ENCODE measurements at regions not wholly inside any gene's neighbourhood (a gene's known extent, or its start where the extent isn't known, plus 50 kb on each side); places are given as distances from the start of the nearest gene placed in this dataset.
A peak's percentile ranks its signal among the peaks of the same experiment; 100 is the strongest.
"Not testable (repeated sequence)": the region's sequence is repeated elsewhere in the genome, so short reads cannot be mapped to it uniquely, and the experiment has no call there.

DNA sequence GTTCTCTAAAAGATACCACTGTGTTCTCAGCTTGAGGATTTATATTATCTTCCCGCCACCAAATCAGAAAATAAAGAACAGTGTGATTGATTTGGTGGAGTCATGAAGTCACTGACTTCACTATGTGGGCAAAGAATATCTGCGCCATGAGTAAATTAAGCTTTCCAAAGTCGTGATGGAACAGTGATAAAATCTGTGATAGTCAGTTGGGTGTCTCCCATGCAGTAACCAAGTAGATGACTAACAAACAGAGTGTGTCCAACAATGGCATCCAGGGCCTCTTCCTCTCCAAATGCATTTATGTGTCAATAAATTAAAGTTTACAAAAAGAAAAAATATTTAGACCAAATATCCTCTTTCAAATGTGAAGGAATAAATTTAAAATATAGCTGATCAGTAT, 87.0 kb upstream of the DST start:
- no peak overlapping the region for H3K4me3 ChIP-seq (ENCODE audit: low read depth, low read length)
- DNase-seq (ENCODE audit: low read depth), result no peak
- TF ChIP-seq, protein P1, sequence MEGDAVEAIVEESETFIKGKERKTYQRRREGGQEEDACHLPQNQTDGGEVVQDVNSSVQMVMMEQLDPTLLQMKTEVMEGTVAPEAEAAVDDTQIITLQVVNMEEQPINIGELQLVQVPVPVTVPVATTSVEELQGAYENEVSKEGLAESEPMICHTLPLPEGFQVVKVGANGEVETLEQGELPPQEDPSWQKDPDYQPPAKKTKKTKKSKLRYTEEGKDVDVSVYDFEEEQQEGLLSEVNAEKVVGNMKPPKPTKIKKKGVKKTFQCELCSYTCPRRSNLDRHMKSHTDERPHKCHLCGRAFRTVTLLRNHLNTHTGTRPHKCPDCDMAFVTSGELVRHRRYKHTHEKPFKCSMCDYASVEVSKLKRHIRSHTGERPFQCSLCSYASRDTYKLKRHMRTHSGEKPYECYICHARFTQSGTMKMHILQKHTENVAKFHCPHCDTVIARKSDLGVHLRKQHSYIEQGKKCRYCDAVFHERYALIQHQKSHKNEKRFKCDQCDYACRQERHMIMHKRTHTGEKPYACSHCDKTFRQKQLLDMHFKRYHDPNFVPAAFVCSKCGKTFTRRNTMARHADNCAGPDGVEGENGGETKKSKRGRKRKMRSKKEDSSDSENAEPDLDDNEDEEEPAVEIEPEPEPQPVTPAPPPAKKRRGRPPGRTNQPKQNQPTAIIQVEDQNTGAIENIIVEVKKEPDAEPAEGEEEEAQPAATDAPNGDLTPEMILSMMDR (IDR thresholded peaks at IDR 0.05; ENCODE audit: insufficient read depth, low read depth, low read length), result no peak

DNA sequence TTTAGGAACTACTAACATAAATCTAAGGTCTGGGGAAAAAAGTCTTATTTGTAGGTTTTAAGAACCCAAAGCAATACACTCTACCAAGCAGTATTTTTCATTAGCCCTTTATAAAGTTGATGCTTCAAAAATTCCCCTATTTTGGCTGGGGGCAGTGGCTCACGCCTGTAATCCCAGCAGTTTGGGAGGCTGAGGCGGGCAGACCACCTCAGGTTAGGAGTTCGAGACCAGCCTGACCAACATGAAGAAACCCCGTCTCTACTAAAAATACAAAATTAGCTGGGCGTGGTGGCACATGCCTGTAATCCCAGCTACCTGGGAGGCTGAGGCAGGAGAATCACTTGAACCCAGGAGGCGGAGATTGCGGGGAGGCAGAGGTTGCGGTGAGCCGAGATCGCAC, 86.5 kb upstream of the DST start:
- not testable (repeated sequence) for H3K4me3 ChIP-seq (ENCODE audit: low read depth, low read length); DNase-seq (ENCODE audit: low read depth)

DNA sequence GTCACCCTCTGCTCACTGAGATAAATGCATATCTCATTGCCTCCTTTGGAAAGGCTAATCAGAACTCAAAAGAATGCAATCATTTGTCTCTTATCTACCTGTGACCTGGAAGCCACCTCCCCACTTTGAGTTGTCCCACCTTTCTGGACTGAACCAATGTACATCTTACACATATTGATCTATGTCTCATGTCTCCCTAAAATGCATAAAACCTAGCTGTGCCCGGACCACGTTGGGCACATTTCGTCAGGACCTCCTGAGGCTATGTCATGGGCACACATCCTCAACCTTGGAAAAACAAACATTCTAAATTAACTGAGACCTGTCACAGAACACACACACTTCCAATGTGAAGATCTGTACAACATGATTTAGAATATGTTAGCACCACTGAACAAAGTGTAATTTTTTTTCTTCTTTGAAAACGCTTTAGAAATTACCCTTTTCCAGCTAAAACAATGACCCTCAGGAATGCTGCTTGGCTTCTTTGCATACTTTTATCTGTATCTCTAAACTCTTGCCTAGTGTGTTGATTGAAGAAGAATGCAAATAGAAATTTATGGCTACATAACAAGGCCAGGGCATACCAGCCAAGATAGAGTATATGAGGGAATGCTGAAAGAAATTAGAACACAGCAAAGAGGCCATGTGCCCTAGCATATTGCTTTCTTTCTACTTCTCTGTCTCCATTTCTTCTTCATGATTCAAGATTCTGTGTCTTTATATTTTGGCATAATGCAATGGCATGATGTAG, 84.6 kb upstream of the DST start:
- DNase-seq (ENCODE audit: low read depth), result no peak
- no peak overlapping the region for H3K4me3 ChIP-seq (ENCODE audit: low read depth, low read length)
- TF ChIP-seq, protein P1 (IDR thresholded peaks at IDR 0.05; ENCODE audit: insufficient read depth, low read depth, low read length), result no peak

DNA sequence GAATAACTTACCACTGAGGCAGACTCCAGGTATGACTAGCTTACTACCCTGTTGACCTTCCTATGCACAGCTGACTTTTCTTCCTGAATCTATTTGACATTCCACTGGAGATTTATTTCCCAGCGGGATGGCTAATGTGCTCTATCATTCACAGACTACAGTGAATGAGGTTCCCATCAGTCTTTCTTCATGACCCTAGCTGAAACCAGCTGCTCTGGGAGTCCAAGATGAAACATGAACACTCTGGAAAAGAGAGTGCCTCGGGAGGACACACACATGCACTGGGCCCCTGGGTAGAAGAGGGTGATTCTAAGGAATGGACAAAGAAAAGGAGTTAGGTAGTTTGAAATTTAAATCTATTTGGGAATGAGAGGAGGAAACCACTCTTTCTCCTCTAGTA, 82.6 kb upstream of the DST start:
- H3K4me3 ChIP-seq (ENCODE audit: low read depth, low read length), result no peak overlapping the region
- TF ChIP-seq, protein P1 (IDR thresholded peaks at IDR 0.05; ENCODE audit: insufficient read depth, low read depth, low read length), result no peak
- no peak for DNase-seq (ENCODE audit: low read depth)

DNA sequence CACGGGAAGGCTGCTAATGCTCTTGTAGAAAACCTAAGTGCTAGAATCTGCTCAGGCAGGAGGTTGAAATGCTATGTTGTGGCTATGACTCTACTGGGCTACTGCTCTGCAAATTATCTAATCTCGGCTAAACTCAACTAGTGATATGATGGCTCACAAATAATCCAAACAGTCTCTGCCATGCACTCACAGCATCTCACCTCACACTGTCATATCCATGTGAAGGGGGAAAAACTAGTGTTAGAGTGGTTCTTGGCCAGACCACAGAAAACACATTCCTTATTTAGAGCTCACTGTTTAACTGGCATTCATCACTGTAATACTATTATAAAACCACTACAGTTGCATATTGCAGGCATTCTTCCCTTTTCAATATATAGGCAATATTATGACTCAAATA, 81.8 kb upstream of the DST start:
- DNase-seq (ENCODE audit: low read depth), result peak; percentile 75
- TF ChIP-seq, protein P1 (IDR thresholded peaks at IDR 0.05; ENCODE audit: insufficient read depth, low read depth, low read length), result no peak
- no peak overlapping the region for H3K4me3 ChIP-seq (ENCODE audit: low read depth, low read length)

DNA sequence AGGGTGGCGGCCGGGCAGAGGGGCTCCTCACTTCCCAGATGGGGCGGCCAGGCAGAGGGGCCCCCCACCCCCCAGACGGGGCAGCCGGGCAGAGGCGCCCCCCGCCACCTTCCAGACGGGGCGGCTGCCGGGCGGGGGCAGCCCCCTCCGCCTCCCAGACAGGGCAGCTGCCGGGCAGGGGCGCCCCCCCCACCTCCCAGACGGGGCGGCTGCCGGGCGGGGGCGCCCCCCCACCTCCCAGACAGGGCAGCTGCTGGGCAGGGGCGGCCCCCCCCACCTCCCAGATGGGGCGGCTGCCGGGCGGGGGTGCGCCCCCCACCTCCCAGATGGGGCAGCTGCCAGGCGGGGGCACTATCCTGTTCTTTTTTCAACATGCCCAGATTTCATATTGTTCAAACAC, 78.2 kb upstream of the DST start:
- no peak overlapping the region for H3K4me3 ChIP-seq (ENCODE audit: low read depth, low read length)
- TF ChIP-seq, protein P1 (IDR thresholded peaks at IDR 0.05; ENCODE audit: insufficient read depth, low read depth, low read length), result no peak
- DNase-seq (ENCODE audit: low read depth), result no peak

DNA sequence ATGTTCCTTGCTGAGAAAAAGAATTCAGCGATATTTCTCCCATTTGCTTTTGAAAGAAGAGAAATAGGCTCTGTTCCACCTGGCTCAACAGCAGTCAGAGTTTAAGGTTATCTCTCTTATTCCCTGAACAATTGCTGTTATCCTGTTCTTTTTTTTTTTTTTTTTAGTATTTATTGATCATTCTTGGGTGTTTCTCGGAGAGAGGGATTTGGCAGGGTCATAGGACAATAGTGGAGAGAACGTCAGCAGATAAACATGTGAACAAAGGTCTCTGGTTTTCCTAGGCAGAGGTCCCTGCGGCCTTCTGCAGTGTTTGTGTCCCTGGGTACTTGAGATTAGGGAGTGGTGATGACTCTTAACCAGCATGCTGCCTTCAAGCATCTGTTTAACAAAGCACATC, 77.5 kb upstream of the DST start:
- not testable (repeated sequence) for H3K4me3 ChIP-seq (ENCODE audit: low read depth, low read length); DNase-seq (ENCODE audit: low read depth)

DNA sequence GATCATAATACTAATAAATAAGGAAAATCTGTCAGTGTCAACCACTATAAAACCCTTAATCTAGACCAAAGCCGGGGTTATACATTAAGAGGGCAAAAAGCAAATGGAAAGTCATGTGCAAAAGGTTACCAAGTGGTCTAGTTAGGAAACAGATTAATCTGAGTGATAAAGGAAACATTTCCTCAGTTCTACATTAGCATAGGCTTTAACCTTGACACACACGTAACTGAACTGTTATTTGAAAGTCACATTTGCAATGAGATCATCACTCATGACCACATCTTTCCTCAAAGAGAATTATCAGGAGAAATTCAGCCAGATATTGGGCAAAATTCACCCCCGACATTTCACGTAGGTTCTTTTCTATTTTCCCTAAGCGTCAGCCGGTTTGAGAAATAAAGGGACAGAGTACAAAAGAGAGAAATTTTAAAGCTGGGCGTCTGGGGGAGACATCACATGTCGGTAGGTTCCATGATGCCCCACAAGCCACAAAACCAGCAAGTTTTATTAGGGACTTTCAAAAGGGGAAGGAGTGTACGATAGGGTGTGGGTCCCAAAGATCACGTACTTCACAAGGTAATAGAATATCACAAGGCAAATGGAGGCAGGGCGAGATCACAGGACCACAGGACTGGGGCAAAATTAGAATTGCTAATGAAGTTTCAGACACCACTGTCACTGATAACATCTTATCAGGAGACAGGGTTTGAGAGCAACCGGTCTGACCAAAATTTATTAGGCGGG, 76.8 kb upstream of the DST start:
- not testable (repeated sequence) for H3K4me3 ChIP-seq (ENCODE audit: low read depth, low read length); DNase-seq (ENCODE audit: low read depth)
